ENCODE measurements at regions not wholly inside any gene's neighbourhood (a gene's known extent, or its start where the extent isn't known, plus 50 kb on each side); places are given as distances from the start of the nearest gene placed in this dataset.
A peak's percentile ranks its signal among the peaks of the same experiment; 100 is the strongest.

DNA sequence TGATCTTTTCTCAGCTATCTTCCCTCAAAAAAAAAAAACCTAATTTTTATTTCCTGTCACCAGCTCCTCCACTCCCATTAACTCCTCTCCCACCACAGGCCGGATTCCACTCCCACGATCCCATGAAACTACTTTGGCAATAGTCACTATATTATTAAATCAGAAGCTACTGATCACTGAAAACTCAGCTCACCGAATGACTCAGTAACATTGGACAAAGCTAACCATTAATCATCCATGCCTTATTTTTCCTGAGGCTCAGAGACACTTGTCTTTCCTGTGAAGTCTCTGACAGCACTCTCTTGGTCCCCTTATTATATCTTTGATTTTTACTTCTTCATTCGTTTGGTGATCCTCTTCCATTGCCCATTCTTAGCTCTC lies 260.2 kb downstream of the CGGBP1 start:
- H3K27ac ChIP-seq: no peak overlapping the region
- no peak for TF ChIP-seq CTCF (IDR thresholded peaks at IDR 0.05)

DNA sequence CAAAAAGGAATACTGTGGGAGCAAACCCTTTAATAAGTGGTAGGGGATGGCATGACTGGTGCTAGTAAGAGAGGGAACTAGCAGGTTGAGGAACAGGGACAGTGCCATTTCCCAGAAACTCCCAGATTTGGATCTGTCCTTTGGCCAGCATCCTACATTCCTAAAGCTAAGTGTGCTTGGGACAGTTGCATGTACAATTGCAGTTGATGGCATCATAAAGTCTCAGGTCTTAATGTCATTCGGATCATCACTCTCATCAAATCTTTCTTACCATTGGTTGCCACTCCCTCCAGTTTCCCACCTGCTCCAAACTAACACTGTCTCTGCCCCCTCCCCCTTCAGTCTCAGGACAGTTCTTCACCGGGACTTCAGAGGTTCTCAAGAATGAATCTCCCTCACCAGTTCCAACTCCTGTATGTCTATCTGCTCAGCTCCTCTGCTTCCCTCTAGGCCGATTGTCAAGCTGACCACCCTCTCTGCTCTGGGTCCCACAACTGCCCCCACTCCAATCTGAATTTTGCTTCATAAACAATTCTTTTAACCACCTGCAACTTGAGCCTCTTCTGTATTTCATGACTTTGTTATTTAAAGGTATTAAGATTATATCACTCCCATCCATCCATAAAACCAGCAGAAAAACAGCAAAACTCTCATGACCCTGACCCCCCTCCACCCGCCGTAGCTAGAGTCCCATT lies 260.8 kb downstream of the CGGBP1 start:
- no peak for TF ChIP-seq CTCF (IDR thresholded peaks at IDR 0.05)
- no peak overlapping the region for H3K27ac ChIP-seq
- no peak overlapping the region for H3K4me3 ChIP-seq
- no peak for DNase-seq (ENCODE audit: low spot score)

More for the DNA sequence above, 260.2 kb downstream of the CGGBP1 start:
- H3K4me3 ChIP-seq: no peak overlapping the region
- DNase-seq (ENCODE audit: low spot score): no peak

GRCh38 chr3:87796843-87797185 lies 262.0 kb downstream of the CGGBP1 start:
- Histone ChIP-seq H3K27ac (no peak overlapping the region), H3K4me3 (no peak overlapping the region)
- TF ChIP-seq CTCF (IDR thresholded peaks at IDR 0.05): no peak
- no peak for DNase-seq (ENCODE audit: low spot score)

GRCh38 chr3:87796137-87796842 lies 262.5 kb downstream of the CGGBP1 start:
- no peak overlapping the region for H3K27ac ChIP-seq
- TF ChIP-seq CTCF (IDR thresholded peaks at IDR 0.05): no peak
- DNase-seq (ENCODE audit: low spot score): no peak
- H3K4me3 ChIP-seq: no peak overlapping the region

DNA sequence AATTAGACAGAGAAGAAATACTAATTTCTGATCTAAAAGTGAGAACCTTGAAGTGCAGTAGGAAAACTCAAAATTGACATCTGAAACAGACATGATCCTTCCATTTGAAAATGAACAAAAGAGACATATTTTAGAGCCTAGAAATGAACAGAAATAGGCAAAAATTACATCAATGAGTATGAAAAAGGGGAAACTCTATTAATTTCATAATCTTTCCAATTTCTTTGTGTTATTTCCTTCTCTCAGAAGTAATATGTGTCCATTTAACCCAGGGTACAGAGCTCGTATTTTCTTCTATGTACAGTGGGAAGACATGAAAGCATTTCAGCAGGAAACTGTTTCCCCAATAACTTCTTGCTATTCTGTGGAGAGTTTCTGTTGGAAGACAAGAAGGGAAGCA lies 263.1 kb downstream of the CGGBP1 start:
- Histone ChIP-seq H3K4me3 (no peak overlapping the region), H3K27ac (no peak overlapping the region)
- TF ChIP-seq CTCF (IDR thresholded peaks at IDR 0.05): no peak
- DNase-seq (ENCODE audit: low spot score): no peak

DNA sequence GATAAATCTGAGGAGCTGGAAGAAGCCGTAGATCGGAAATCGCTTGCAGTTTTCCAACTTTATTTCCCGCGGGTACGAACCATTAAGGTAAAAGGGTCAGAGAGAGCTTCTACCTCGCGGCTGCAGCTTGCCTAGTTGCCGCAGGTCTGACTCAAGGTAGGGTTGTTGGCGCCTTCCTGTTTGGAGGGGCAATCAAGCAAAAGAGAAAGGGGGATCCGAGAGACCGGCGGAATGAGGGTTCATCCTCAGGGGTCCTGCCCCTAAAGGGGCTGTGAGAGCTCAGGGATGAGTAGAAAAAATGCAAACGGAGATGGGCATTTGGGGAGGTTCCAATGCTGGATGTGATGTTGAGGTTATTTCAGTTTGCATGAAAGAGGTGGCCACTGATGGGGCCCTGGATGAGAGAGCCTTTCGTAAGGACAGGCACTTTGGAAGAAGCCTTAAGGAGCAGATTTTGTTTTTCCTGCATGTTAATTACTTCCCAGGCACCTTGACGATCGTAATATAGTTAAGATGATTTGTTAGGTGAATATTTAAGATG lies 265.4 kb downstream of the CGGBP1 start:
- peak overlapping the region in 1 of 2 donors; percentile 66 for H3K27ac ChIP-seq
- TF ChIP-seq CTCF (IDR thresholded peaks at IDR 0.05): no peak
- peak overlapping the region; percentile 71 for H3K4me3 ChIP-seq
- no peak for DNase-seq (ENCODE audit: low spot score)

Data from coronary artery (tissue), 2 donors.